PC-9 (cell line): ENCODE measurements at regions not wholly inside any gene's neighbourhood (a gene's known extent, or its start where the extent isn't known, plus 50 kb on each side); places are given as distances from the start of the nearest gene placed in this dataset.

Source experiments
- EZH2 ChIP-seq: fragments of 200-600 bp; sonication (generic); IDR thresholded peaks from 2 replicates; pipeline ENCODE4 v1.8.0; 2017; ENCODE audit warnings: antibody characterized with exemption, low read depth
- TF ChIP-seq, protein P1 (sequence below): fragments of 200-600 bp; sonication (generic); conservative IDR thresholded peaks from 2 replicates; pipeline ENCODE4 v1.6.1; 2017; ENCODE audit warnings: mixed run types, antibody characterized with exemption, mild to moderate bottlenecking, moderate library complexity

DNA sequence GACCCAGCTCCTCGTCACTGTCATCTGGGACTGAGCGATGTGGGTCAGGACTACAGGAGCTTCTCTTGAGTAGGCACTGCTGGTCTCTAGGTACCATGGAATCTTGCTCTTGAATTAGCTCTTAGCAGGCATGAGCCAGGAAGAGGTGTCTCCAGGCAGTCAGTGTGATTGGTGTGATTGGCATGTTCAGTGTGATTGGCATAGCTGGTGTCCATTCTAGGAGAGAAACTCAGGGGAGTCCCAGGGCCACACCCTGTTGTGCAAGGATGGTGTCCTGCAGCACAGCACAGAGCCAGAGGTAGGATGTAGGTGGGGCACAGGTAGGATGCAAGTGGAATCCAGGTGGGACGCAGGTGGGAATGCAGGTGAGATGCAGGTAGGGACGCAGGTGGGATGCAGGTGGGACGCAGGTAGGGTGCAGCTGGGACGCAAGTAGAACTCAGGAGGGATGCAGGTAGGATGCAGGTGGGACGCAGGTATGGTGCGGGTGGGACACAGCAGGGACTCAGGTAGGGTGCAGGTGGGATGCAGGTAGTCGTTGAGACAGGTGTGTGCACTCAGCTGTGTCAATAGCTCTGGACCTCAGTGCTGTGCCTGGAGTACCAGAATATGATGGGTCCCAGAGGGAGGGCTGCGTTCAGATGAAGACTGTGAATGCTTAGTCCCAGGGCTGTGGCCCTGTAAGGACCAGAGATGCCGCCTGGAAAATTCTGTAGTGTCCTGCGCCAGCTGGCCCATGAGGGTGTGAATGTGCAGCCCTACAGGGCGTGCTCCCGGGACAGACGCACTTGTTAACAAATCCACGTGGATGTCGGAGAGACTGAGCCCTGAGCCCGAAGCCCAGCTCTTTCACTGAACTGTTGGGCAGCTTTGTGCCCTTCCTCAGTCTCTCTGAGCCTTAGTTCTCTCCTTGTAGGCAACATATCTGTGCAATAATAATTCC, 248.2 kb upstream of the PITRM1 start:
- TF ChIP-seq, protein P1, sequence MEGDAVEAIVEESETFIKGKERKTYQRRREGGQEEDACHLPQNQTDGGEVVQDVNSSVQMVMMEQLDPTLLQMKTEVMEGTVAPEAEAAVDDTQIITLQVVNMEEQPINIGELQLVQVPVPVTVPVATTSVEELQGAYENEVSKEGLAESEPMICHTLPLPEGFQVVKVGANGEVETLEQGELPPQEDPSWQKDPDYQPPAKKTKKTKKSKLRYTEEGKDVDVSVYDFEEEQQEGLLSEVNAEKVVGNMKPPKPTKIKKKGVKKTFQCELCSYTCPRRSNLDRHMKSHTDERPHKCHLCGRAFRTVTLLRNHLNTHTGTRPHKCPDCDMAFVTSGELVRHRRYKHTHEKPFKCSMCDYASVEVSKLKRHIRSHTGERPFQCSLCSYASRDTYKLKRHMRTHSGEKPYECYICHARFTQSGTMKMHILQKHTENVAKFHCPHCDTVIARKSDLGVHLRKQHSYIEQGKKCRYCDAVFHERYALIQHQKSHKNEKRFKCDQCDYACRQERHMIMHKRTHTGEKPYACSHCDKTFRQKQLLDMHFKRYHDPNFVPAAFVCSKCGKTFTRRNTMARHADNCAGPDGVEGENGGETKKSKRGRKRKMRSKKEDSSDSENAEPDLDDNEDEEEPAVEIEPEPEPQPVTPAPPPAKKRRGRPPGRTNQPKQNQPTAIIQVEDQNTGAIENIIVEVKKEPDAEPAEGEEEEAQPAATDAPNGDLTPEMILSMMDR = no peak
- TF ChIP-seq EZH2 = no peak
